HL-60/S4 (cell line): ENCODE measurements at regions not wholly inside any gene's neighbourhood (a gene's known extent, or its start where the extent isn't known, plus 50 kb on each side); places are given as distances from the start of the nearest gene placed in this dataset.

Source experiments
- in situ Hi-C: fragments of 300-500 bp; cut with MboI; formaldehyde crosslinking; loops from 2 replicates; pipeline ENCODE4 v1.14.3; 2022; ENCODE audit warnings: low sequenced_read_pairs

- in situ Hi-C loops = no loop called here
Measured at GRCh38 chr7:142381727-142382390, 124.0 kb upstream of the PRSS58 start.

- in situ Hi-C loops = no loop called here
Measured at GRCh38 chr7:142380069-142380468, 122.2 kb upstream of the PRSS58 start.

GRCh38 chr7:142379201-142379885 lies 121.5 kb upstream of the PRSS58 start:
- in situ Hi-C loops = no loop called here

DNA sequence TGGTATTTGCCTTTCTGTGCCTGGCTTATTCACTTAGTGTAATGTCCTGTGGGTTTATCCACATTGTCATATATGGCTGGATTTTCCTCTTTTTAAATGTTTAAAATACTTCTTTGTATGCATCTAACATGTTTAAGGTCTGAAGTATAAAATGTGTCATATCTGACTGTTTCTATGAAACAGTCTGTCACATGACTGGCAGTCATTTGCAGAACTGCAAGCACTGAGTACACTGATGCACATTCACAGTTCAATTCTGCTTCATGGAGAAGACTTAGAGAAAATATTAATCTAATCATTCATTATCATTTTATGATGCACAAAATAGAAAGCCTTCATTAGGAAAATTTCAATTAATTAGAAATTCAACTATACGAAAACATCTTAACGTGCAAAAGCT lies 119.7 kb upstream of the PRSS58 start:
- in situ Hi-C loops = no loop called here

DNA sequence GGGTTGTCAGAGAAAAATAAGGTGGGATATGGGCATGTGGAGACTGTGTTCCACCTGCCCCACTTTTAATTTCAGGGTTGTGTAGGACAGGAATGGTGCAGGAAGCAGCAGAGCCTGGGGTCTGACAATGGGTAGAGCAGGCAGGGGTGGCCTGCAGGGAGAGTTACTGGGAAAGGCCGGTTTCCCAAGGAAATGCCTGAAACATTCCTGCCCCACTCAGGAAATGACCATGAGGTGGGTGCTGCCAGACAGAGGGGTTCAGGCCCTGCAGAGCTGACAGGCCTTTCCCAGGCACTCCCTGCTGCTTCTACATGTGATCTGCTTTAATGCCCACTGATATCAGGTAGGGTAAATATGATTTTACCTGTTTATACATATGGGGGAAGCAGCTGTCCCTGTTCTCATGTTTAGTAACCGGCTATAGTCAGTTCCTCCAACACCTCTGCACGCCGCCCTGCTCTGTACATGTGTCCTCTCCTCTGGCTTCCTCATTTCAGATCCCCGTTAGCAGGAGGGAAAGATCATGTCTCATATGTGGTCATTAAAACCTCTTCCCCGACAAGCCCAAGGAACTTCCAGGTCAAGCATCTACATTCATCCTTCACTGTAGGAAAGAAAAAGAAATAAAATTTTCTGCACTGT lies 118.6 kb upstream of the PRSS58 start:
- in situ Hi-C loops = no loop called here

DNA sequence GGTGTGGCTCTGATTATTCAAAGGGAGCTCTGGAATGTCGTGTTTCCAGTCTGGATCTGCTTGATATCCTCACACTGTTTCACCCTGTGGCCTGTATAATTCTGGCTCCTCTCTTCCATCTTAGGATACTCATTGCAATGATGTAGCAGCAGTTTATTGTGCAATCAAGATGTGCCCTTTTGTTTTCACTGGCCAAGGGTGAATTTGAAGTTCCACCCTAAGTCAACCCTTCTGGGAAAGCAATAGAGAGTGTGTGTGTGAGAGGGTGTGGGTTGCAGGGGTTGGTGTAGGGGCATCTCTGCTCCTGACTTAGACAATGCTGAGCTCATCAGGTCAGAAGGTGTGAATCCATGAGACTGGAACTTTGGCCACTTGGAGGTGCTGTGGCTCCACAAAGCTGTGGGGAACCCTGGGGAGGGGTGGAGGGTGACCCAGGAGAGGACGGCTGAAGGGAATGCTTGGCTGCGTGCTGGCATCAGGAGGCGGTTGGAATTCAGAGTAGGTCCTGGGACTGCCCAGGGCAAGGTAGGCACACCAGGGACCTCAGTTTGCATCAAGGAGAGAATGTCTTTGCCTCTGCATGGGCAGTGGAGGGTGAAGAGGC lies 118.0 kb upstream of the PRSS58 start:
- in situ Hi-C loops = no loop called here

GRCh38 chr7:142372727-142373126 lies 114.9 kb upstream of the PRSS58 start:
- in situ Hi-C loops = no loop called here

DNA sequence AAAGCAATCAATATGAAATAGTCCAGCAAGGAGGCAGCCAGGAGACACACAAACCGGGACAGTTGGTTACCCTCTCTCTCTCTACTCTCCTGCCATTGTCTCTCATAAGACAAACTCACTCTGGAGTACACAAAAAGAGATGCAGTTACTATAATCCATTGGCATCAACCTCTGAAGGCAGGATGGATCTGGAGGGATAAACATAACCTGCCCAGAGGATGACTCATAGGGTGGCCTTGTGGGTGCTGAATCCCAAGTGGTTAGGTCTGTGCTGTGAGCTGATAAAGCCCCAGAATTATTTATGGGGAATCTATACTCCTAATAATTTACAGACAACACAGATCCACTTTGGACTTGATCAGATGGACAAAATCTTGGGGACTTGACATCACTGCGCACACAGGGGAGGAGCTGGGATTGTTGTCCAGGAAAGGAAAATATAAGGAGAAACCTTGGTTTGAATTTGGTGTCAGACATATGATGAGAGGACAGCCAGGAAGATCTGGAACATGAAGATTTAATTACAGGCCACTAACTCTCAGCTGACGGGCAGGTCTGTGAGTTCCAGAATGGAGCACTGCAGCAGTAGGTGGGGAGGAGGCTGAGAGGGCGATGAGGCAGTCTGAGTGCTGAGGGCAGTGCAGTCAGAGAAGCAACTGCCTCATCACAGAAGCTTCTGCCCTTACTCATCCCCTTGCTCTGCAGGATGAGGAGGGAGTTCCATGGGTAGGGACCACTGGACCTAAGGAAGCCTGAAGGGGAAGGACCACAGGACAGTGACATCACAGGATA lies 113.9 kb upstream of the PRSS58 start:
- in situ Hi-C loops = no loop called here

GRCh38 chr7:142365410-142365842 lies 107.6 kb upstream of the PRSS58 start:
- in situ Hi-C loops = no loop called here

DNA sequence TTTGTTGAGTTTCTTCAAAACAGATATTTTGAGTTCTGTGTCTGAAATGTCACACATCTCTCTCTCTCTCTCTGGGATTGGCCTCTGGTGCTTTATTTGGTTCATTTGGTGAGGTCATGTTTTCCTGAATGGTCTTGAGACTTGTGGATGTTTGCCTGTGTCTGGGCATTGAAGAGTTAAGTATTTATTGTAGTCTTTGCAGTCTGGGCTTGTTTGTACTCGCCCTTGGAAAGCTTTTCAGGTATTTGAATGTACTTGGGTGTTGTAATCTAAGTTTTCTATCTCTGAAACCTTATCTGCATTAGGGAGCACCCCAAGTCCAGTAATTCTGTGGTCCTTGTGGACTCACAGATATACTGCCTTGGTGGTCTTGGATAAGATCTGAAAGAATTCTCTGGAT lies 106.7 kb upstream of the PRSS58 start:
- in situ Hi-C loops = no loop called here

DNA sequence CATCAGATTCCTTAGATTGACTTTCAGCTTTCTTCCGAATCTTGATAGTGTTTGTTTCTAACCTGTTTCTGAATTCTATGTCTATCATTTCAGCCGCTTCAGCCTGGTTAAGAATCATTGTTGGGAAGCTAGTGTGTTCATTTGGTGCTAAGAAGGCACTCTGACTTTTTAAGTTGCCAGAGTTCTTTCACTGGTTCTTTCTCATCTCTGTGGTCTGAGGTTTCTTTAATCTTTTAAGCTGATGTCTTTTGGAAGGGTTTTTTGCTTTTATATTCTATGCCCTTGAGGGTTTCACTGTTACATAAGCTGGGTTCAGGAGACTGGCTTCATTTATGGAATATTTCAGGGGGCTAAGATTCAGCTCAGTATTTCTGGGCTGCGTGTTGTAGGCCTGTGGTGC lies 104.5 kb upstream of the PRSS58 start:
- in situ Hi-C loops = no loop called here

- in situ Hi-C loops = no loop called here
Measured at GRCh38 chr7:142359694-142360279, 101.9 kb upstream of the PRSS58 start.

DNA sequence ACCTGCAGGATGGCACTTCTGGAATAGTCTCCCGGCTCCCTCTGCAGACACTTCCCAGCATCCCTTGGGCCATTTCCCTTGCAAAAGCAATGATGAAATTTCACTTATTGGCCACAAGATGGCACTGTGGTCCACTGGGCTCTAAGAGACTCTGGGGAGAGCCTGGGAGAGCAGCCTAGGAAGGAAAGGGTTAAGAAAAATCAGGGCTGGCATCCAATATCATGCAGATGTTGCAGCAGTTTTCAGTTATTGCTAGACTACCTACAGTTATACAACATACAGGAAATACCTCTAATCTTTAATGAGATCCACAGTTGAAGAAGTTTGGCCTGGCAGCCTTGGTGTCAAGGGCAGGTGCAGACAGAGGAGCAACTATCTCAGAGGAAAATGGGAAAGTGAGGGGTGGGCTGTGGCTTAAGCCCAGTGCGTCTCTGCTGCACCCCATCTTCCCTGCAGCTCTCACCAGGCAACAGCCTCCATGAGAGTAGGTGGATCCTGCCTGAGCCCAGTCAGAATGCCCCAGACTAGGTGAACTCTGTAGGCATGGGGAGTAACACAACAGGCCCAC lies 100.2 kb upstream of the PRSS58 start:
- in situ Hi-C loops = no loop called here

- in situ Hi-C loops = no loop called here
Measured at GRCh38 chr7:142356166-142356565, 98.3 kb upstream of the PRSS58 start.

GRCh38 chr7:142355328-142355727 lies 97.5 kb upstream of the PRSS58 start:
- in situ Hi-C loops = no loop called here

DNA sequence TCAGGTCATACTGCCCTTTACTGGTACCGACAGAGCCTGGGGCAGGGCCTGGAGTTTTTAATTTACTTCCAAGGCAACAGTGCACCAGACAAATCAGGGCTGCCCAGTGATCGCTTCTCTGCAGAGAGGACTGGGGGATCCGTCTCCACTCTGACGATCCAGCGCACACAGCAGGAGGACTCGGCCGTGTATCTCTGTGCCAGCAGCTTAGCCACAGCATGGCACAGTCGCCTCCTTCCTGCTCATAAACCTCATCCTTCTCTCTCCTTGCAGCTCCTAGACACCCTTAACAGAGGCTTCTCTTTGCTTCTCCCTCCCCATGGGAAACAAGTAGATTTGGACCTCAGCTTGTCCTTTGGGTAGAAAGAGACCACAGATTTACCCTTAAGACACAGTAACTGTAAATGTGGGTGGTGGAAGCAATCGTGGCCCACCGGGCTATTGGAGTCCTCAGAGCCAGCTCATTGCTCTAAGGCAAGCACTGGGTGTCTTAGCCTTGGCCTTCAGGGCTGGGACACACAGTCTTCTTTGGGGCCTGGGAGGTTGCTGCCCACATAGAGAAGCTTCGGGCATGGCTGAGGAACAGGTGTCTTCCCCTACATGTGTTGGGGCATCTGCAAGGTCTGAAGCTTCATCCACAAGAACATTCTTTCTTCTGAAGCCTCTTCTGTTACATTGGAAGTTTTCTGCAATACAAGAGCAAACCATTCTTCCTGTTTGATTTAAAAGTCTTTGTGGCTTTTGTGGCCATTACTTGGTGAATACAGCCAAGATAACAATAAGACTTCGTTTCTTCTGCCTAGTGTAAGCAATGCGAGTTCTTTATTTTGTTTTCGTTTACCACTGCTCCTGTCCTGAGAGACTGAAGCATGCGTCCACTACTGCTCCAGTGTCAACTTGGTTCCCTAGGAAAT lies 95.5 kb upstream of the PRSS58 start:
- in situ Hi-C loops = no loop called here

DNA sequence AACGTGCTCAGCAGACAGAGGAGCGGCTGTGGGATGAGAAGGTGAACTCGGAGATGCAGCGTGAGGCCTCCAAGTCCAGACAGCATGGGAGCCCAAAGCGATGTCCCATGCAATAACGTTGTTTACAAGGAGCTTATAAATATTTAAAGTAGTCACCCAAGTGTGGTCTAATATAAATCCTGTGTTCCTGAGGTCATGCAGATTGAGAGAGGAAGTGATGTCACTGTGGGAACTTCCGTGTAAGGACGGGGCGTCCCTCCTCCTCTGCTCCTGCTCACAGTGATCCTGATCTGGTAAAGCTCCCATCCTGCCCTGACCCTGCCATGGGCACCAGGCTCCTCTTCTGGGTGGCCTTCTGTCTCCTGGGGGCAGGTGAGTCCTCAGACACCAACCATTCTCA lies 94.7 kb upstream of the PRSS58 start:
- in situ Hi-C loops = no loop called here

GRCh38 chr7:142351145-142351544 lies 93.3 kb upstream of the PRSS58 start:
- in situ Hi-C loops = no loop called here

DNA sequence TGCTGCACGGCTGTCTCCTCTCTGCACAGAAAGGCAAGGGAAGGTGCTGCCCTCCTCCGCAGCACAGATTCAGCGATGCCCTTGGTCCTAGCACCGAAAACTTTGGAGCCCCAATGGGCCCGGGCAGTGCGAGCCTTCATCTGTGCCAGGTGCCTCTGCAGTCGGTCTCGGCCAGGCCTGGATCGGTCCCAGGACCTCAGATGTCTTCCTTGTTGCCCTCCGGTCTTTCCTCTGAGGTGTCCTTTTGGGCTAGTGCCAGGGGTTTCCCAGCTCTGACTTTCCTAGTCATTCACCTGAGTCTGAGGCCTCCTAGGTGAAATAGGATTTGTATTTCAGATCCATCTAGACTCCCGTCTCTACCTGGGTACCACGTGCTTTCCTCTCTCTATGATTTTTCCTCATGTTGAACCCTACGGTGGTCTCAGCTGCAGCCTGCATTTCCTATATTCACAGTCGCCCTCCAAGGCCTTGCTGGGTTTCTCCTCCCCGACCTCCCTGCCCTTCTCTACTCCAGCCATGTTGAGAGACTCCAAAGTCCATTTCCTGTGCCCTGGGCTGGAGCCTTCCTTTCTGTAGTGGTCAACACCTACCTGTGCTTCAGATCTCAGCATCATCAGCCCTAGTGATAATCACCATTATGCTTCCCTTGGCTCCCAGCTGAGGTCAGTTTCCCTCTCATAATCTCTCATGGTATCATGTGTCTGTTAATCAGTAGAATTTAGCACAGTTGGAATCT lies 92.0 kb upstream of the PRSS58 start:
- in situ Hi-C loops = no loop called here
